IPS DF 19.7 (cell line): ENCODE measurements at regions not wholly inside any gene's neighbourhood (a gene's known extent, or its start where the extent isn't known, plus 50 kb on each side); places are given as distances from the start of the nearest gene placed in this dataset.

Experiments
- DNase-seq: peaks from one replicate; pipeline ENCODE4 v3.0.0-alpha.2; 2013; ENCODE audit warnings: low read depth, low spot score

DNA sequence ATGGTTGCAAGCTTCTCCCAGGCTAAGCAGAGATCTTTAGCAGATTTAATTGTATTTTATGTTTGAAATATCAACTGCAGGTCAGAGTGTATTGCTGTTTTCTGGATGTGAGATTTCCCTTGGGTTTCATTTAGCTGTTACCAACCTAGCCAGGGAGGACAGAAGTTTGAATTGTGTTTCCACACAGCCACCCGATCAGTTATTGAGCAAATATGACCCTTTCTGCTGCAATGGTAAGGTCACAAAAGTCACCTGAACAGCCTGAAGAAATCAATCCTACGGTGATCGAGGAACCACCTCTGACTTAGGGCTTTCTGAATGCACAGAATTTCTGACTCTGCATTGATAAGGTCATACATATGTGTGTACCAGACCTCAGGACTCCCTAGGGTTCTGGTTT, 419.9 kb downstream of the MAN2A1 start:
- DNase-seq, result no peak

DNA sequence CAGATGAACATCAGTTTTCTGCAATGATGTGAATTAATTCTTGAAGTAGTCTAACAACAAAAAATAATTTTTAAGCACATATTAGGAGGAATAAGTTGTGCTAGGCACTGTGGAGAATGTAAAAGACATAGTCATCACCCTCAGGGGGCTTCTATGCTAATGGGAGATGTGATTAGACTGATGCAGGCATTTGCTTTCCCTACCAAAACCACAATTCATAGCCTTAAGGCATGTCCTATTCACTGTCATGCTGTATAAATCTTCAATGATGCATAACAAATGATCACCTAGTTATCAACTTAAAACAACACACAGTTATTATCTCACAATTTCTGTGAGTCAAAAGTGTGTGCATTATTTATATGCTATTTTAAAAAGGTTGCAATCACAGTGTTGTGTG, 422.6 kb downstream of the MAN2A1 start:
- no peak for DNase-seq

DNA sequence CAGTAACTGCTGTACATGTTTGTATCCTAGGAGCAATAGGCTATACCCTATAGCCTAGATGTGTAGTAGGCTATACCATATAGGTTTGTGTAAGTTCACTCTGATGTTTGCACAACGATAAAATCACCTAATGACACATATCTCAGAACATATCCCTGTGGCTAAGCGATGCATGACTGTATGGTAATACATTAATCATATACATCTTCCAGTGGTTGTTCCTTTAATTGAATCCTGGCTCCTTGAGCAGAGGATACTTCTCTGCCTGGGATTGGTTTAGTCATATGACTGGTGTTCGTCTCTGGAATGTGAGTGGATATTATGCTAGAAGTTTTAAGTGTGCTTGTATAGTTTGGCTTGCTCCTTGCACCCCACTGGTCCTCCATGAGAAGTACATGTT, 425.8 kb downstream of the MAN2A1 start:
- DNase-seq, result no peak

DNA sequence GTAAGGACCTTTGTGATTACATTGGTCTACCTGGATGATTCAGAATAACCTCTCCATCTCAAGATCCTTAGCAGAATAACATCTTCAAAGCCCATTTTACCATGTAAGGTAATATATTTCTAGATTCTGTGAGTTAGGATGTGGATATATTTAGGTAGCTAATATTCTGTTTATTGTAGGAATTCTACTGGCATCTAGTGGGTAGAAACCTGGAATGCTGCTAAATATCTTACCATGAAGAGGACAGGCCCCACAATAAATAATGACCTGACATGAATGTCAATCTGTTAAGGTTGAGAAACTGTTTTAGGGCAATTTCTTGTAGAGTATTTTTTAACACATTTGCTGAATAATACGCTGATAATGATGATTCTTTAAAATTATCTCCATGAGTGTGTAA, 426.8 kb downstream of the MAN2A1 start:
- DNase-seq, result no peak

DNA sequence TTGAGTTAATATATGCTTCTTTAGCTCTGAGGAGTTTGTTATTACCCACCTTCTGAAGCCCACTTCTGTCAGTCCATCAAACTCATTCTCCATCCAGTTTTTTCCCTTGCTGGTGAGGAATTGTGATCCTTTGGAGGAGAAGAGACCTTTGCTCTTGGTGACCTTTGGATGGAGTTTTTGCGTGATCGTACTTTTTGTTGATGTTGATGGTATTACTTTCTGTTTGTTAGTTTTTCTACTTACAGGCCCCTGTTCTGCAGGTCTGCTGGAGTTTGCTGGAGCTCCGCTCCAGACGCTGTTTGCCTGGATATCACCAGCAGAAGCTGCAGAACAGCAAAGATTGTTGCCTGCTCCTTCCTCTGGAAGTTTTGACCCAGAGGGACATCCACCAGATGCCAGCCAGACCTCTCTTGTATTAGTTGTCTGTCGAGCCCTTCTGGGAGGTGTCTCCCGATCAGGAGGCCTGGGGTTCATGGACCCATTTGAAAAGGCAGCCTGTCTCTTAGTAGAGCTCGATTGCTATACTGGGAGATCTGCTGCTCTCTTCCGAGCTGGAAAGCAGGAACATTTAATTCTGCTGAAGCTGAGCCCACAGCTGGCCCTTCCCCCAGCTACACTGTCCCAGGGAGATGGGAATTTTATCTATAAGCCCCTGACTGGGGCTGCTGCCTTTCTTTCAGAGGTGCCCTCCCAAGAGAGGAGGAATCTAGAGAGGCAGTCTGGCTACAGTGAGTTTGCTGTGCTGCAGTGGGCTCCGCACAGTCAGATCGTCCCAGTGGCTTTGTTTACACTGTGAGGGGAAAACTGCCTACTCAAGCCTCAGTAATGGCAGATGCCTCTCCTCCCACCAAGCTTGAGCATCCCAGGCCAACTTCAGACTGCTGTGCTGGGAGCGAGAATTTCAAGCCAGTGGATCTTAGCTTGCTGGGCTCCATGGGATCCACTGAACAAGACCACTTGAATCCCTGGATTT, 445.5 kb downstream of the MAN2A1 start:
- DNase-seq, result no peak

DNA sequence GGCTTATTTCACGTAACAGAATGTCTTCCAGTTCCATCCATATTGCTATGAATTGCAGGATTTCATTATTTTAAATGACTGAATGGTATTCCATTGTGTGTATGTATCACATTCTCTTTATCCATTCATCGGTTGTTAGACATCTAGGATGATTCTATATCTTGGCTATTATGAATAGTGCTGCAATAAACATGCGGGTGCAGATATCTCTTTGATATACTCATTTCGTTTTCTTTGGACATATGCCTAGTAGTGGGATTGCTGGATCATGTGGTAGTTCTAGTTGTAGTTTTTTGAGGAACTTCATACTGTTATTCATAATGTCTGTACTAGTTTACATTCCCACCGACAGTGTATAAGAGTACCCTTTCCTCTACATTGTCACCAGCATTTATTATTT, 460.5 kb downstream of the MAN2A1 start:
- no peak for DNase-seq

DNA sequence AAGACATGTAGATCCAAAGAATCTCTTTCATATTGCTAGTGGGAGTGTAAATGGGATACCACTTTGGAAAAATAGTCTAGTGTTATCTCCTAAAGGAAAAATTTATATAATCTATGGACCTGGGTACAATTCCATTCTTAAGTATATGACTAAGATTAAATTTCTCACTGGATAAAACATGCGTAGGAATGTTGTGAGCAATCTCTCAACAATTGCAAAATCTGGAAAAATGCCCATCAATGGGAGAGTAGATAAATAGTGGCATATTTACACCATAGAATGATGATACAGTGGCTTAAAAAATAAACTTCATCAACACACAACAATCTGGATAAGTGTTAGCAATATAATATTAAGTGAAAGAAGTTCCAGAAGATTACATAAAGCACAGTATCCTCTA, 469.5 kb downstream of the MAN2A1 start:
- DNase-seq, result no peak

DNA sequence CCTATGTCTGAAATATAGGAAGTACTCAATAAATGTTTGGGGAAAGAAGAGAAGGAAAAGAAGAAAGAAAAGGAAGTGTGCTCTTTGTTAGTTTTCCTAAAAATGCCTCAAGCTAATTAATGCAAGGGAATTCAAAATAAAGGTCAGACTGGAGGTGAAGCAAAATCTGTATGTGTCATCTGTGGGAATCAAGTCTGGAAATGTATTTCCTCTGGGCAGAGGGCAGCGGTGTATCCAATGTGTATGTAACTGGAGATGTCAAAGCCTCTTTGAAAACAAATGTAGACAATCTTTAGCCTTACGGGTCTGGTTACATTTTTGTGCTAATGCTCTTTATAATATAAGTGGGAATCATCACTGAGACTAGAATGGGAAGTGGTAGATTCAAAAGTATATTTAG, 471.4 kb downstream of the MAN2A1 start:
- DNase-seq, result no peak

DNA sequence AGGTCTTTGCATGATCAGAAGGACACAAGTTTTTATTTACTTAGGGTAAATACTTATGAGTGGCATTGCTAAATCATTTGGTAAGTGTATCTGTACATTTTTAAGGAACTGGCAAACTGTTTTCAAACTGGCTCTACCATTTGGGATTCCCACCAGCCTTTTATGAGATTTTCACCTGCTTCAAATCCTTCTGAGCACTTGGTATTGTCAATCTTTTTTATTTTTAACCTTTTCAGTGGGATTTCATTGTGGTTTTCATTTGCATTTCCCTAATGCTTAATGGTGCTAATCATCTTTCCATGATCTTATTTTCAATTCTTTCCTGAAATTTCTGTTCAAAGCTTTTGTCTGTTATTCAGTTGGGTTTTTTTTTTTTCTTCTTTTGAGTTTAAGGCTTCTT, 475.6 kb downstream of the MAN2A1 start:
- DNase-seq, result no peak

DNA sequence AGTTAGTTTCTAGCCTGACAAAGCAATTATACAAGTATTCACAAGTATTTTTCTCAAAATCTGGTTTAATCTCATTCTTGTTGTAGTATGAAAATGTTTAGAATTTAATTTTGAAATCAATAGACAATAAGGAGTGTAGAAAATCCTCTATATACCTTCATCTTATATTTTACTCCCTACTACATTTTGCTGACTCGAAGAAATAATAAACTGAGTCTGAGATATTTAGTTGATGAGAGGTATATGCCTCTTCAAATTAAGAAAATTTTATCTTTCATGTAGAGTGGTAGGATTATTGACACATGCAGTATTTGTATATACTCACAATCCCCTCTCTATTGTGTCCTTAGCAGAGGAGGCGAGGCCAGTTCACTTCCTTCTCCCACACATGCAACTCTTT, 477.7 kb downstream of the MAN2A1 start:
- DNase-seq, result no peak

DNA sequence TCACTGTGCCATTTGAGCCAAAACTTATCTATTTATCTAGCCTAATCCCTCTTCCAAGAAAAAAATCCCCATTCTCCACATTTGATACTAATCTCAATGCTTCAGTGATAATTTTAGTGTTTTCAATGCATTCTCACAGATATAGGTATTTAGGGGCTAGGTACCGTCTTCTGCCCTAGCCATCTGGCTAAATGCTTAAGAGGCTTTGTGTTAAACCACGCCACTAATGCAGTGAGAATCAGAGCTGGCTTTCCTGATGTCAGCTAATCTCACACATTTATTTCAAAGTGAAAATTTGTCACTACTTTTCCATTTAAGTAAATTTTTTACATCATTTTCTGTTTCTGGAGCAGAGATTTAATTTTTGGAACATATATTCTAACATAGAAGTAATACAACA, 479.7 kb downstream of the MAN2A1 start:
- no peak for DNase-seq

DNA sequence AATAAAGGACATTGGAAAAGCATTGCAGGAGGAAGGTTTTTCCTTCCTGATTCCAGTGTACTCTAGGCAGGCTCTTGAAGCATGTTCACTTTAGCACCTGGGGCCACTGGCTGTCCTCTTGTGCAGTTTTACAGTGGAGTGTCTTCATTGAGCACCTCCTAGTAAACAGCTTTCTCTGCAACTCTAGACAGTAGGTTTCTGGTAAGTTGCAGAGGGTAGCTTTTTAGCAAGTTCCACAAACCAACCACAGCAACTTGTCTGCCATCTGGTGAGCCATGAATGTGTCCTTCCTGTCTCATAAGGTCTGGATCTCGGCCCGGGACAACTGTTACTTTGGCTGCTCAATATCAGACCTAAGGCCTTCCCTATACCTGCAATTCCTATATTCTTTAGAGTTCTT, 488.0 kb downstream of the MAN2A1 start:
- DNase-seq, result no peak

DNA sequence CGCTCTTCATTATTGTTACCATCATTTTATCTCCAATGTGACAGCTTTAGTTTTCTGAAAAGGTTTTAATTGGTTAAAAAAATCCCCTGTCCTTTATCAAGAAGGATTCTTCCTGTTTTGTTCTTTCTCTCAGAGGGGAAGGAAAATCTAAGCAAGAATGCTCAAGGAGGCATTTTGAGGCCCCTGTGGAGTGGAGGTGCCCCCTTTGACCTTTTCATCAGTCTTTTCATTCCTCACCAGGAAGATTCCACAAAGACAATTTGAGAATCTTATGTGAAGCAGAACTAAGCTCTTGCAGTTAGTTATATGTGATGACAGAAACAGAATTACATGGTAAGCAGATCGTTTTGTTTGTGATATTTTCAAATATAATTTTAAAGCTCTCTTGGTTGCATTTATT, 489.6 kb downstream of the MAN2A1 start:
- DNase-seq, result no peak

DNA sequence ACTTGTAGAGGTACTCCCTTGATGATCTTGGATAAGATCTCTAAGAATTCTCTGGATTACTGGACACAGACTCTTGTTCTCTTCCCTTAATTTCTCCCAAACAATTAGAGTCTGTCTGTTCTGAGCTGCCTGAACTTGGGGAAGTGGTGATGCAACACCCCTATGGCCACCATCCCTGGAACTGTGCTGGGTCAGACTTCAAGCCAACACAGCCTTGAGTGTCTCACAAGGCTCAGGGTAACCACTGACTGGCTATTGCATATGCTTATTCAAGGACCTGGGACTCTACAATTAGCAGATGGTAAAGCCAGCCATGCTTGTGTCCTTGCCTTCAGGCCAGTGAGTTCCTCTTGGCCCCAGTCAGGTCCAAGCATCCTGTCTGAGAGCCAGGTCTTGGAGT, 504.5 kb downstream of the MAN2A1 start:
- no peak for DNase-seq

DNA sequence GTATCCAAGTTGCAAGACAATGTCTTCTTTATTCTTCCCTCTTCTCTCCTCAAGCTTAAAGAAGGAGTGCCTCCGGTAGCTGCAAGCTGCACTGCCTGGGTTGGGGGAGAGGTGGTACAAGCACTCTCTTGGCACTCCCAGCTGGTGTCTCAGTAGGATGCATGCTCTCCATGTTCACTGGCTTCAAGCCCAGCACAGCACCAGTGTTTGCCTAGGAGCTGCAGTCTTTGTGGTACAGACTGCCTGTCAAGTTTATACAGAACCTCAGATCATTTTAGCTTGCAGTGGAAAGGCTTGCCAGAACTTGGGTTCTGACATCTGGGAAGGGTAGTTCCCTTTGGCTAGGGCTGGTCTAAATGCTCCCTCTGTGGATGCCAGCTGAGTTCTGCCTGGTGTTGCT, 505.6 kb downstream of the MAN2A1 start:
- DNase-seq, result no peak

DNA sequence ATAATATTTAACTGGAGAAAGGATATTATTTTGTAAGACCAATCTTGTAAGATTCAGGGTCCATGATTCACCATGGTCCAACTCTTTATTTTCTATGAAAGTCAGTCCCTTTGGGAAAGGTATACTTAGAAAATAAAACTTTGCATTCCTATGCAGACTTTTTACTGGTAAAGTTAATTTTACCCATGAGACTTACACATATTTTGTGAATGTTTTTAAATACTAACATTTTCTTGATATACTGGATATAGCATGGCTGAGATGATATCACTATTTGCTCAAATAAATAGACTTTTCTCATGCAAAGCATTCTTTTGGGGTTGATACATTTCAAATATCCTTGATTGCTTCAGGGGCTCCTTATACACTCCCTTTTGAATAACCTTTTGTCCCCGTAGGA, 512.1 kb downstream of the MAN2A1 start:
- no peak for DNase-seq

DNA sequence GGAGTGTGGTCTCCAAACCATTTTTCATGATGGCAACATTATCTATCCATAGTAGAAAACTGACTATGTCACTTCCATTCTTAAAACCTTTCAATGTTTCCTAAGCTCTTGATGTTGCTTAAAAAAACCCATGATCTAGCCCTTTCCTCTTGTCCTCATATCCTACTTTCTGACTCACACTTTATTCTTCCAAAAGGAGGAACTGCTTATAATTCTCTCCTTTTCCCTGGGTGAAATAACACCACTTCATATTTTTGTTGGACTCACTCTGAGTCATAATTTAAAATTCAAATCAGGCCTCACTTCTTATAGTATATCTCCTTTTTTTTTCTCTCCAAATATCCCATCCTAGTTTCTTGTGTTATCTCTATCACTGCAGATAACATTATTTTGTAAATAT, 513.9 kb downstream of the MAN2A1 start:
- no peak for DNase-seq

DNA sequence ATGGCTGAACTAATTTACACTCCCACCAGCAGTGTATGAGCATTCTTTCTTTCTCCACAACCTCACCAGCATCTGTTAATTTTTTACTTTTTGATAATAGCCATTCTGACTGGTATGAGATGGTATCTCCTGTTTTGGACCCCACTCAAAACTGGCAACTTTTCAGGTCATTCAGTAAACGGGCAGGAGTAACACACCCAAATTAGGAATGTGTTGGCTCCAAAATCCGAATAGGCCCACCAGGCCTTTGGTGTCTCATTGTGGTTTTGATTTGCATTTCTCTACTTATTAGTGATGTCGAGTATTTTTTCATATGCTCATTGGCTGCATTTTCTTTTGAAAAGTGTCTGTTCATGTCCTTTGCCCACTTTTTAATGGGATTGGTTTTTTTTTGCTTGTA, 517.1 kb downstream of the TMEM232 start:
- no peak for DNase-seq

DNA sequence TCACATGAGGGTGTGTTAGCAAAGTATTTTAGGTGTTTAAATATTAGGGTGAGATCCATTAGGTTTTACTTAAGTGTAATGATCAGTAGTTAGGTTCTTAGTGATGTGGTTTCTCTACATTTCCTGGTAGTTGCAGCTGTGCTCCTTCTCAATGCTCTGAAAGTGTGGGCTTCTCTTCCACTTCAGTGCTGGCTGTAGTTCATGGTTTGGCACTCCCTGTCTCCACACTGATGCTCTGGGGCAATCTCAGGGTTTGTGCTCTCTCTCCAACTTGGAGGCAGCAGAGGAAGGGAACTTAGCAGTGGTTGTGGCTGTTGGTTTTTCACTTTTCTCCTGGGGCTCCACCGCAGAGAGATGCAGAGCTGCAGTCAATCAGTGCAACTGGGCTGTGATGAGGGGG, 507.5 kb downstream of the TMEM232 start:
- no peak for DNase-seq

DNA sequence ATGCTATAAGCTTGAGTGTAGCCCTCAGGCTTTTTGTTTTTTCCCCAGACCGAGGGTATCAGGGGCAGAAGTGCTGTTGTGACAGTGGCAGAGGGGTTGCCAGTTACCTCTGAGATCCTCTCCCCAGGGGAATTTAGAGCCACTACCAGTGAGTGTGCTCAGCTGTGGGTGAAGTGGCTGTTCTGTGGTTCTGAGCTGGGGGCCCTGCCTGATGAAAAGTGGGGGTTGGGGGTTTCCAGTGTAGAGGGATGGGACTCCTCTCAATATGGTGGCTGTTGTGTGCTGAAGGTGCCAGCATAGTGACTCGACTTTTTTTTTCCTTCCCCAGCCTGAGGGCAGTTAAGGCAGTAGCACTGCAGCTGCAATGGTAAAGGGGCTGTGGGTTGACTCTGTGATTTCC, 506.7 kb downstream of the TMEM232 start:
- no peak for DNase-seq

DNA sequence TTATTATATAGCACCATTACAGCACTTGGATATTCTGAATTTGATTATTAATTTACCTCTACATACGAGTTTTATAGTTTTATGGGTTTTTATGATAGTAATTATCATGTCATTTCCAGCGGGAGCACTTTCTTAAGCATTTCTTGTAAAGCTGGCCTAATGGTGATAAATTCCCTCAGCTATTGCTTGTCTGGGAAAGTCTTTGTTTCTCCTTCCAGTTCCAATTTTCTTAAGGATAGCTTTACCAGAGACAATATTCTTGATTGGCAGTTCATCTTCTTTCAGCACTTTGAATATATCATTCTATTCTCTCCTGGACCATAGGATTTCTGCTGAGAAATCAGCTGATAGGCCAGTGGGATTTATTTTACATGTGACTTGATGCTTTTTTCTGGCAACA, 505.4 kb downstream of the TMEM232 start:
- DNase-seq, result no peak

DNA sequence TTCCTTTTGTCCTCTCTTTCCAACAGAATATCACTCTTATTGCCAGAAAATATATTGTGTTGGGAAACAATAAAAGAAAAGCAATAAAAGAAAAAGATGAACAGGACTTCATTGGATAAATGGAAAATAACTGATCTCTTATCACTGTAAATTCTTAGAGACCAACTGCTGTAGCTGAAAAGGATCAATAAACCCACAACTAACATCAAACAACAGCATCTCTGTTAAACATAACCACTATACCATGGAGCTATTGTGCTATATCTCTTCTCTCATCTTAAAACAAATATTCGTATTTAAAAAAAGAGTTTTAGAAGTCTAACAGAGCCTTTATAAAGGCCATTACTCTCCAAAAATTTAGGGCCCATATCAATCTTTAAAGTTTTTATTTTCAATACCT, 502.4 kb downstream of the TMEM232 start:
- DNase-seq, result no peak

DNA sequence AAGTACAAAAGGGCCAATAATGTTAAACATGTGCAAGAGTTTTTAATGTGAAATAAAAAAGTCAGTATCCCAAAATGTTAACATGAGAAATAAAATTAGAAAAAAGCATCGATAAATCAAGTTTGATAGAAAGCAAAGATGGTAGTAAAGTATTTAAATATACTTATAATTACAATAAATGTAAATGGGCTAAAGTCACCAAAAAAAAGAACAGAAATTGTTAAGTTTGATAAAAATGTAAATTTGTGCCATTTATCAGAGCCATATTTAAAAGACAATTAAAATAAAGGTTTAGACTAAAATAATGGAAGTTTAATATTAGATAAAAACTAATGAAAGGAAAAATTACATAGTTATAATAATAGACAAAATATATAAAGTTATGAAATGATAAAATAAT, 500.5 kb downstream of the TMEM232 start:
- DNase-seq, result no peak

DNA sequence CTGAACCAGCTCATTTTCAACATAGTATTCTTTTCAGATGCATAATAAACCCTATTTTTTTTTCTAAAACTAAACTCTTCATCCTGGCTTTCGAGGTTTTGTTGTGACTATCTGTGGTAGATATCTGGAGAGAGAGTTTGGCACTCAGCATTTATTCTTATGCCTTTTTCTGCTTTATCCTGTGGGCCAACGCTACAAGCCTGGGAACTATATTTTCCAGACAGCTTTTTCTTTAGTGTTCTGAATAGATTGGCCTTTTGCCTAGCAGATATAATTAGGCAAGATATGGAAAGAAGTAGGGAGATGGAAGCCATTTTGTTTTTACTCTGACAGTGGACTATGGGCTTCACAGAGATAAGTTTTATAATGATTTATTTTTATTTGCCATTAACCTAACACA, 486.7 kb downstream of the TMEM232 start:
- no peak for DNase-seq
